ENCODE measurements at regions not wholly inside any gene's neighbourhood (a gene's known extent, or its start where the extent isn't known, plus 50 kb on each side); places are given as distances from the start of the nearest gene placed in this dataset.

DNA sequence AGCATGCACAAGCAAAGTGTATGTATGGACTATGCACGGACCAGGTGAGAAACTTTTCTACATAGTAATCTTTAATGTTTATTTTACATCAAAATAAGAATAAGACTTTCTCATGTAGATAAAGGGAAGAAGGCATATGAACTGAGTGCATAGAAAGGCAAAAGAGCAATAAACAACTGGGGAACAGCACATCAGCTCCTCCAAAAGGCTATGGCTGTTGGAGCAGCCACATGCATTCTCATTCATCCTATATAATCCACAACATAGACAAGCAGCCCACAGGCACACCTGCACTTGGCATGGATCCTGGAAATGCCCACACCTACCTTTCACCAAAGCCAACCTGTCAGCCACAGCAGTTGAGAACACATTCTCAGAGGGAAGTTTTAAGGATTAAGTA, 586.9 kb upstream of the INTU start:
- intact Hi-C loops (cut with DNase I): no loop called here
- ATAC-seq (no peak), DNase-seq (no peak)
- no peaks in the 10 kb centered on the region for H3K27me3 ChIP-seq (ENCODE audit: insufficient read depth in 3 of 3, low read length in 2 of 3)
- H3K4me3 ChIP-seq: no peak overlapping the region
- no peaks in the 10 kb centered on the region for H3K4me1 ChIP-seq
- TF ChIP-seq CTCF (IDR thresholded peaks at IDR 0.05): no peak
- 76 to 89% (median 88%) methylated on average over 1 of the region's 1 CpG for WGBS, 3 donors
- no peaks in the 10 kb centered on the region for H3K9me3 ChIP-seq
- H3K36me3 ChIP-seq (ENCODE audit: insufficient read depth in 1 of 2, low read depth in 1 of 2): no peaks in the 10 kb centered on the region
- H3K27ac ChIP-seq: no peak overlapping the region

- Histone ChIP-seq H3K27ac (no peak overlapping the region), H3K4me1 (no peaks in the 10 kb centered on the region), H3K9me3 (no peaks in the 10 kb centered on the region), H3K36me3 (ENCODE audit: insufficient read depth in 1 of 2, low read depth in 1 of 2) (no peaks in the 10 kb centered on the region), H3K4me3 (no peak overlapping the region), H3K27me3 (ENCODE audit: insufficient read depth in 3 of 3, low read length in 2 of 3) (no peaks in the 10 kb centered on the region)
- 71 to 83% (median 82%) methylated on average over 1 of the region's 1 CpG for WGBS, 3 donors
- ATAC-seq (no peak), DNase-seq (no peak)
- intact Hi-C loops (cut with DNase I): no loop called here
- no peak for TF ChIP-seq CTCF (IDR thresholded peaks at IDR 0.05)
Observed at GRCh38 chr4:127047930-127048329, 584.8 kb upstream of the INTU start.

DNA sequence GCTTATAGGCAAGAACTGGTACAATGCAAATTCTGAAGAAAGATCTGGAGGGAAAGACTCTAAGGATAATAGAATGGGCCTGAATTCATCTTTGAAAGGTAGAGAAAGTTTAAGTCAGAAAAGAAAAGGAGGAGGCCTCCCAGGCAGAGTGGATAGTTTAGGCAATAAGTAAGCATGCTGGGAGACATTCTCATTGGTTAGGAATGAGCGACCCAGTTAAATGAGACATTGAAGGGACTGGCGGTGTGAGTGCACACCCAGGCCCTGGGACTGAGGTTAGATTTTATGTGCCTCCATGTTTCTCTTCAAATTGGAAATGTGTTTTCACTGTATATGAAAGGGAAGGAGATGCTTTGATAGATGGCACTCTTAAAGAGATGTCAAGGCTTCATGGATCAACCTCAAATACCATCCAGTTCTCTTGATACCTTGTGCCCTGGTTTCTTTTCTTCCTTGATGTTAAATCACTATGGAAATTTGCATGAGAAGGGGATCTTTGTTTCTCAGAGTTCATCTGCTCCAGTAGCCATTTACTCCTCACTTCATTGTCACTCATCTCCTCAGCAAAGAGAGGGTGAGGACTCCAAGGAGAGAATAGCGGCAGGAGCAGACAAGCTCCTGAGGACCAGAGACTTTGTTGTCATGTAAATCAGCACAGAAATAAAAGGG, 584.2 kb upstream of the INTU start:
- no peaks in the 10 kb centered on the region for H3K36me3 ChIP-seq (ENCODE audit: insufficient read depth in 1 of 2, low read depth in 1 of 2)
- WGBS, 3 donors: 85 to 98% (median 96%) methylated on average over 3 of the region's 3 CpGs
- ATAC-seq (no peak), DNase-seq (no peak)
- H3K27ac ChIP-seq: no peak overlapping the region
- no peaks in the 10 kb centered on the region for H3K9me3 ChIP-seq
- H3K4me1 ChIP-seq: no peaks in the 10 kb centered on the region
- intact Hi-C loops (cut with DNase I): no loop called here
- TF ChIP-seq CTCF (IDR thresholded peaks at IDR 0.05): no peak
- H3K4me3 ChIP-seq: no peak overlapping the region
- H3K27me3 ChIP-seq (ENCODE audit: insufficient read depth in 3 of 3, low read length in 2 of 3): no peaks in the 10 kb centered on the region

DNA sequence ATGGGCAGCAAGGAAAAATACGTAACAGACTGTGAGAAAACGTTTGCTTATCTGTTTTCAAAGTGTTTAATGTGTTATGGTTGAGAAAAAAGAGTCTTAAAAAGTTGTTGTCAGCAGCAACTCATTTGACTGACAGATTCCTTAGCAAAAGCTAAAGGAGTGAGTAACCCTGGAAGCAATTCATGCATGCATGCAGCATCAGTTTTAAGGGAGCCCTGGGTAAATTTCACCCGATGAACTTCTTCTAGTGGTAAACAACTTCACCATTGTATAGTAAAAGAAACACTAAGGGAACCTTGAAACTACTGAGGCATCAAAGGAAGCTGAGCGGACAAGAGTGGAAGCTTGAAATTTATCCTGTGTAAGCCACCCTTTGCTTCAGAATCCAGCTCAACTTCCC, 583.2 kb upstream of the INTU start:
- intact Hi-C loops (cut with DNase I): no loop called here
- H3K9me3 ChIP-seq: no peaks in the 10 kb centered on the region
- TF ChIP-seq CTCF (IDR thresholded peaks at IDR 0.05): no peak
- no peak overlapping the region for H3K4me3 ChIP-seq
- WGBS, 3 donors: 75 to 78% (median 75%) methylated on average over 4 of the region's 4 CpGs
- H3K4me1 ChIP-seq: no peaks in the 10 kb centered on the region
- H3K27ac ChIP-seq: no peak overlapping the region
- no peaks in the 10 kb centered on the region for H3K36me3 ChIP-seq (ENCODE audit: insufficient read depth in 1 of 2, low read depth in 1 of 2)
- no peak for ATAC-seq
- DNase-seq: no peak
- H3K27me3 ChIP-seq (ENCODE audit: insufficient read depth in 3 of 3, low read length in 2 of 3): no peaks in the 10 kb centered on the region

DNA sequence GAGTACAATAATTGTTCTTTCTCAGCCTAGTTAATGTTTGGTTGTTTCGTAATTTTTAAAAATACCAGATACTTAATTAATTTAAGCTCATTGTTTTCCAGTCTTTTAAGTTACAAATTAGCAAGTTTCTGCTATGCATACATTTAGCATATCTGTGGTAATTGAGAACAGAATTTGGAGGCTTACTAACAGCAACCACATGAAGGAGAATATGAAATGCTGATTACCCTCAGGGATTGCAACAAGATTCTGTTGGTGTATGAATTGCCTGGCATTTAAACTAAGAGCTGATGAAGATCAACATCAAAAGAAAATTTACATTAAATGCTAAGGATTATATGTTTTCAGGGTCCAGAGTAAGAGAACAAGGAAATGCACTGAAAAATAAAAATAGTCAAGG, 580.0 kb upstream of the INTU start:
- no peak overlapping the region for H3K27ac ChIP-seq
- no peak for ATAC-seq
- H3K9me3 ChIP-seq: peaks cover 12% of the 10 kb centered on the region
- no peaks in the 10 kb centered on the region for H3K27me3 ChIP-seq (ENCODE audit: insufficient read depth in 3 of 3, low read length in 2 of 3)
- no peak for DNase-seq
- H3K4me3 ChIP-seq: no peak overlapping the region
- no peaks in the 10 kb centered on the region for H3K36me3 ChIP-seq (ENCODE audit: insufficient read depth in 1 of 2, low read depth in 1 of 2)
- no peak for TF ChIP-seq CTCF (IDR thresholded peaks at IDR 0.05)
- whole genome bisulfite sequencing, 3 donors: 93 to 98% (median 95%) methylated on average over 1 of the region's 1 CpG
- intact Hi-C loops (cut with DNase I): no loop called here
- H3K4me1 ChIP-seq: no peaks in the 10 kb centered on the region

All from psoas muscle (tissue), 7 donors.